ENCODE measurements at regions not wholly inside any gene's neighbourhood (a gene's known extent, or its start where the extent isn't known, plus 50 kb on each side); places are given as distances from the start of the nearest gene placed in this dataset.
"Not testable (repeated sequence)": the region's sequence is repeated elsewhere in the genome, so short reads cannot be mapped to it uniquely, and the experiment has no call there.

DNA sequence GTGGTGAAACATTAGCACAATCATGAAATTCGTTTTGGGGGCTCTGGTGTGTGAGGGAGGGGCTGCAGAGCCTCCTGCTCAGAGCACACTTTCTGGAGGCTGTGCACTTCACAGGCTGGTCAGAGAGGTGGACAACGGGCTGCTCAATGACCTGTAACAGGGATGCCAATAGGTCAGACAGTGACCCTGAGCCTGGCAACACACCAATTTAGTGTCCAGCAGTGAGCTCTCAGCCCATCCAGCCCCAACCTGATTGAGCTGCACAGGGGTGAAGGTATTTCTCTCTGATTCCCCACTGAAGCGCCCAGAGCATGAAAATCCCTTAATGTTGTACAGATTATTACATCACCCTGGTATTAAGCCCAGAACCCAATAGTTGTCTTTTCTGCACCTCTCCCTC lies 191.3 kb upstream of the ZNF32 start:
- no peak for DNase-seq

DNA sequence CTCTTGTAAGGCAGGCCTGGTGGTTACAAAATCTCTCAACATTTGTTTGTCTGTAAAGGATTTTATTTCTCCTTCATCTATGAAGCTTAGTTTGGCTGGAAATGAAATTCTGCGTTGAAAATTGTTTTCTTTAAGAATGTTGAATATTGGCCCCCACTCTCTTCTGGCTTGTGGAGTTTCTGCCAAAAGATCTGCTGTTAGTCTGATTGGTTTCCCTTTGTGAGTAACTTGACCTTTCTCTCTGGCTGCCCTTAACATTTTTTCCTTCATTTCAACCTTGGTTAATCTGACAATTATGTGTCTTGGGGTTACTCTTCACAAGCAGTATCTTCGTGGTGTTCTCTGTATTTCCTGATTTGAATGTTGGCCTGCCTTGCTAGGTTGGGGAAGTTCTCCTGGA lies 186.1 kb upstream of the ZNF32 start:
- DNase-seq: not testable (repeated sequence)

DNA sequence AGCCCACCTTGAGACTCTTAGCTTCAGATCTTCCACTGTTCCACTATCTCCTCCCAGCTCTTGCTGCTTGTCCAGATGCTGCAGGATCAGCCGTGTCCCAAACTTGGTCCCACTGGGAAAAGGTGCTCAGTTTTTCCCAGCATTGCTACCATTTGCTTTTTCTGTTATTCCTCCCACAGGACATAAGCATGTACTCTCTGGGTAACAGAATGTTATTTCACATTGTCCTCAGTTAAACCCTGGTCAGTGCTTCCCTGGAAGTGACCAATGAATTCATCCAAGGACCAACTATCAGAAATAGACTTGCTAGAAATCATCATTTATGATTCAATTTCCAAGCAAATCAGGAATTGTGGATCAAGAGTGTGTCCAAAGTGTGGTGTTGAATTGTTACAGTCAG lies 179.2 kb upstream of the ZNF32 start:
- no peak for DNase-seq

DNA sequence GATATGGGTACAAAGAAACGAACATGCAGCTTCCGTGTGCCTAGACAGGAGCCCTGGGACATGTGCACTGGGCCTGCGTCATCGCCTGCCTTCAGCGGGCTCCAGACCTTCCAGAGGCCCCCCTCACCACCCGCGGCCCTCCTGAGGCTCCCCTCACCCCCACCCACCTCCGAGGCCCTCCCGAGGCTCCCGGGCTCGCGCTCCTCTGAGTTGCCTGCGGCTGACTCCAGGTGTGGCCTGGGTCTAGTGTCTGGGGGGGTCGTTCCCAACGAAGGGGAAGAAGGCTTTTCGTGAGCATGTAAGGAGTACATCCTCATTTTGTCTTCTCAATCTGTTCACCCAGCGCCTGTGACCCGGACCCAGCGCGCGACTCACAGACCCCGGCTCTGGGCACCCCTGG lies 177.3 kb upstream of the ZNF32 start:
- DNase-seq: no peak

DNA sequence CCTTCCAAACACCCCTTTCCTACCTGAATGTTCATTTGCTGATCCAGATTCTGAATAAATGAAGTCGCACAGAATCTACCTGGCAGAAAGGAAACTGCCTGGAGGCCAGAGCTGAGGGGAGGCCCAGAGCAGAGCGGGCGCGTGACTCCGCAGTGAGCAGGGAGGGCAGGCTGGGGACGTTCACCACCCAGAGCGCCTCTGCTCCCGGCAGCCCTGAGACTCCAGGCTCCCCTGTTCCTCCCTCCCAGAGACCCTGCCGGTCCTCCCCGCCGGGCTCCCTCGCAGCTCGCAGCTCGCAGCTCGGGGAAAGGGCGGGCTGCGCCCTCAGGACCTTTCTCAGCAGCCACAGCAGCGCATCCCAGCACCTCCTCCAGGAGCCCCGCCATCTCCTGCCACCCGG lies 176.7 kb upstream of the ZNF32 start:
- no peak for DNase-seq

- no peak for DNase-seq
Observed at GRCh38 chr10:43824934-43825333, 176.3 kb upstream of the ZNF32 start.

- no peak for DNase-seq
Observed at GRCh38 chr10:43822631-43823580, 174.2 kb upstream of the ZNF32 start.

DNA sequence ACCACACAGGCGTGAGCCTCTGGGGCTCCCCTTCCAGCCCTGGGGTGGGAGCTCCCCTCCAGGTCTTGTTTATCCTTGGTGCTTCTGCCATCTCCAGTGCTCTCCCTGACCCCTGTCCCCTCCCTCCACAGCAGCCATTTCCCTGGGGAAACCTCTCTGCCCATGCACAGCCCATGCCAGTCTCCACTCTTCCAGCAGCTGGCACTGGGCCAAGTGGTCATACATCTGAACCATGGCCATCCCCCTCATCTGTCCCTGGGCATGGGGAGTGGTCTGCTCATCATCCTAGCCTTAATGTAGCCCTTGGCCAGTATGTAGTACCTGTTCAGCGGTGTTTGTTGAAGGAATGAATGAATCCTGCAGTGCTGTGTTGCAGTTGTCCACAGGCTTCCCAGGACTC lies 172.4 kb upstream of the ZNF32 start:
- no peak for DNase-seq

GRCh38 chr10:43820663-43821062 lies 172.0 kb upstream of the ZNF32 start:
- no peak for DNase-seq

DNA sequence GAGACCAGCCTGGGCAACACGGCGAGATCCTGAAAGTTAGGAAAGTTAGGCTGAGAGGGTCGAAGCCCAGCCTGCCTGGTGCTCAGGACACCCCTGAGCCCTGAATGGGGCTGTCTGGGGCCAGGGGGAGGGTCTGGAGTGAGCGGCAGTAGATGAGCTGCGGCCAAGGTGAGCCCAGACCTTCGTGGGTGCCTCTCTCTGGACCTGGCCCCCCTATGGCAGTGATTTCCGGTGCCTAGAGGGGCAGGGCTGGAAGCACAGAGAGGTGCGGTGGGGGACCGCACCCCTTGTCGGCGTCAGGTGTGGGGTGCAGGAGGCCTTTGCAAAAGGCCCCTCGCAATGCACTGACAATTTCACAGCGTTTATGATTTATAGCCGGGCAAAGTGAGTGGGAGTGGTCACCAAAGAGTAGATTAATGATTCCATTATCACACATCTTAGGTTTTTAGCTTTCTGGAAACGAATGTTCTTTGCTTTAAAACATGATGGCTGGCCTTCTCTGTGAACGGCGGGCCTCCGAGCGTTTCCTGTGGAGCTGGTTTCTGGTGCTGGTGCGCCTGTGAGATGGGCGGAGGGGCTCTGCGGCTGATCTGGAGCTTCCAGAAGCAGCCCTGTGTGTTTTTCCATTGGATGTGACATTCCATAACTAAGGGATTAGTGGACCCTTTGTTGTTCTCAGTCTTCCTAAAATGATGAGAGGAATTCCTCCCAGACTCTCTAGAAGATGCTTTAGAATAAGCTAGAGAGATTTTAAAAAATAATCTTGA lies 171.0 kb upstream of the ZNF32 start:
- no peak for DNase-seq

DNA sequence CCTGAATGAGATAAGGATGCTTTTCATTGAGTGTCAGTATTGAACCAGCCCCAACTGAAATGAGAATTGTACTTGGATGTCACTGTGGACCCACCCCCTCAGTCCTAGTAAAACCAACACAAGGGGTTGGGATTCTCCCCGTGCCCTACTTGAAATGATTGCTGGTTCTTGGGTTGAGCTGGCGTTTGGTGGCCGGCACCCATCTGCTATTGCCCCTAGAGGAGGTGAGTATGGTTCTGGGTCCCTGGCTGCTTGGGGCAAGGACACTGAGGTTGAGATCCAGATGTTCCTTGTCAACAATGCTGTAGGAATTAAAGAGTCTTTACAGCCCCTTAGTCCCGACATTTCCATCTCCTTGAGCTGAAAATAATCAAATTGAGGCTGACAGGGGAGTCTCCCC lies 170.0 kb upstream of the ZNF32 start:
- DNase-seq: no peak

DNA sequence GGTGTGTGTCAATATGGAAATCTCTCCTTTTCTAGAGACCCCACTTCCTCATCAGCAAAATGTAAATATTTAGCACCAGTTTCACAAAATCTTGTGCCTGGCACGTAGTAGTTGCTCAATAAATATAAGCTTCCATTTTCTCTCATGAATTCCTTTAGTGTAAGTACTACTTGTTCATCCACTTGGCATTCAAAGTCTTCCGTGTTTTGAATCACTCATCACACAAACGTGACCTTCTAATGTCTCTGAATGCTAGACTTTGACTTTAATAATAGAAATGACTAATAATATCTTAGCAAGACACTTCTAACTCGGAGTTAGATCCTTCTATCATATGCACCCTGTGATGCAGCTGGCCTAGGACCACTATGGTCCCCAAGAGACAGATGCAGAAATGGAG lies 168.7 kb upstream of the ZNF32 start:
- DNase-seq: no peak

DNA sequence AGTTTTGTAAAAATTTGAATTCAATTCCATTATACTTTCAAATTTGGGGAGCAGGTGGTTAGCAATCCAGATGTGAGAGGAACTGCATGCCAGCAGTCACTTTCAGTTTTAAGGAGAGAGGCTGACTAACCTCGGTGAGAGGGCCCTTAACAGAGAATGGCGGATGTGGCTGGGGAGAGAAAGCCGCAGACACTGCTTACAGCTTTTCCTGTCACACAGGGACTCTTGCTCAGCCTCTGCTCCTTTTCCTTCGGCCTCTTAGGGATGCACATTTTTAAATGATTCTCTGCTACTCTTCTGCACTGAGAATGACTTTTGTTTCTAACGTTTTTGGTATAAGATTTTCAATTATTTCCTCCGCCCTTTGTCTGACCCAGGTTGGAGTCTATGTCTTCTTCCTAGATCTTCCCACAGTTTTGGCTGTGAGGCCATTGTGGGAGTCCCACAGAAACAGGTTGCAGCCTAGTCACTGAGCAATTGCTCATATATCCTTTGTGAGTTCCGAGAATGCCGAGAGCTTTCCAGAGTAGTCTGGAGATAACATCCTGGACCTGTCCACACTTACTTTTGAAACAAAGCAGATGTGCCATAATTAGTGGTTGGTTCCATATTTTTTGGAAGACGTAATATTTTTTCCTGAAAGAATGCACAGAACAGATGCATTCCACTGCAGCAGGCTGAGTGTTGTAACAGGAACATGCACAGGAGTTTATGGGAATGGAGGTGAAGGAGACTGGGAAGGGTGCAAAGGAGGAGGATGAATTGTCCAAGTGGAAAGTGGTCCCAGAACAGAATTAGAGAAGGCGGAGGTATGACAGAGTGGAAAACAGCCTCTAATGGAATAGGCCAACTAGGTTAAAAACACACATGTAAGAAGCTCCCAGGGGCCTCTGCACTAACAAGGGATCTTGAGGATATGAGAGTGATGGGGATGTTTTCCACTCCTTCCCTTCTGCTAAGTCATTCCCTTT lies 168.0 kb upstream of the ZNF32 start:
- DNase-seq: peak; percentile 31 to 80 (median 49)

GRCh38 chr10:43815181-43815885 lies 166.7 kb upstream of the ZNF32 start:
- no peak for DNase-seq

DNA sequence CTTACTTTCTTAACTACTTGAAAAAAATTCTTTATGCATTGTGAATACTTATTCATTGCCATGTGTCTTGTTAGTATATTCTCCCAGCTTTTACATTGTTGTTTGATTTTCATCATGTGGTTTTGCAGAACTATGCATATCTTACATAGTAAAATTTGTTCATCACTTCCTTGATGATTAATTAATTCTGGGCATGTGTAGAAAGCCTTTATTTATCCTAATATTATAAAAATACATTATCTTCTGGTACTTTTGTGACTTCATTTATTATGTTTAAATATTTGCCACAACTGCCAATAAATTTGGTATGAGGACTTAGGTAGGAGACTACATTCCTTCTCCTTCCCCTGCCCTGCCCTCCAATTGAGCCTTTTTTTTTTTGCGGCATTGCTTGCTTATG lies 166.0 kb upstream of the ZNF32 start:
- DNase-seq: no peak

DNA sequence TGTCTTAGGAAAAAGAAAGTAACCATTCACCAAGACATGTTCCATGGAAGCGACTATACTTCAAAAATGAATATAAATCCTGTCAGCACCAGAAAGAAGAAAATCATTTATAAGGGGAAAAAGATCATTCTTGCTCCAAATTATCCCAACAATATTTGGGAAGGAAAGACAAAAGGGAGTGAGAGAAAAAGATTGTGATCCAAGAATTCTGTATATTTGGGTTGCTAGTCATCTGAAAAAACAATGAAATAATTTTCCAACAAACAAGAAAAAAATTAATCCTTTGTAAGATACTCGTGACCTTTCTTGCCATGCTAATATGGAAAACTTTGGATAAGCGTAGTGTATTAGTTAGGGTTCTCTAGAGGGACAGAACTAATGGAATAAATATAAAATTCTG lies 163.2 kb upstream of the ZNF32 start:
- DNase-seq: no peak

DNA sequence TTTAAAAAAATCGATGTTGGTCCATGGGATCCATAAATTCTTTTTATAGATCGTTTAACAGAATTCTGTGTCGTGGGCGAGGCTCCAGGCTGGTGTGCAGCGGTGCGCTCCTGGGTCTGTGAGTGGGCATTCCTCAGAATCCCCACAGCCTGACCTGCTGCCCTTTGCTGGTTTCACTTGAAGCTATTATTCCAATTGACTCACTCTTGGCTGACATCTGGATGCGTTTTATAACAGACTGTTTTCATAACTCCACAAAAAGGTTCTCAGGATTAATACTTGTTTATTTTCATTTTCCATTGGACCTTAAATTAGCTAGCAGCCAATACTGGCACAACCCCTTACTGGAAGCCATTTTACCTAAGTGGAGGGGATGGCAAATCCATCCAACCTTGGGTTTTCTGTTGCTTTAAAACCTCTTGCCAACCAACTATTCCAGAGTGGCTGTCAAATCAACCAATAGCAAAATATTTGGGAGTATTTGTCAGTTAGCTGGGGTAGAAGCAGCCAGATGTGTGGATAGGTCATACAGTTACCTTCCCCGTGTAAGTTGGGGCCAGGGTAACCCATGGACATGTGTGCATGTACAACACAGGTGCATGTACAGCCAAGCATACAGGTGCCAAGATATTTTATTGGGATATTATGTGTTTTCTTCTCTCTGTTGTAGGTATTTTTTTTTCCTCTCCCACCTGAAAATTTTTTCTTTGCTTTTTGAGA lies 160.7 kb upstream of the ZNF32 start:
- DNase-seq: no peak

DNA sequence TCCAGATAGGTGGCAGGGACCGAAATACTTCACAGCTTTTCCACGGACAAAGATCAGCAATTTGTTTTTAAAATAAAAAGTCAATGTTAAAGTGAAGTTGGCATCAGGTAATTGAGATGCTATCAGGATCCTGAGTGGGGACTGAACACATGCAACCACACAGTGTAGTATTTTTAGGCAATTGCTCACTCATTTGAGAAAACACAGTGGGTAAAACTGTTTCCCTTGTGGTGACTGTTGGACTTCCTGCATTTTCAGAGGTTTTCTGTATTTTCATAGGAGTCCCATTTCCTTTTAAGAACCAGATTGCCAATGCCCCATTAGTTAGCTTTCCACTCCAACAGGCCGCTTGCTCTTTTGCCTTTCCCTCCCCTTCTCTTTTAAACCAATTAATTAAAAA lies 159.5 kb upstream of the ZNF32 start:
- DNase-seq: peak in 1 of 5 donors; percentile 38

- no peak for DNase-seq
Observed at GRCh38 chr10:43806831-43807640, 158.4 kb upstream of the ZNF32 start.

DNA sequence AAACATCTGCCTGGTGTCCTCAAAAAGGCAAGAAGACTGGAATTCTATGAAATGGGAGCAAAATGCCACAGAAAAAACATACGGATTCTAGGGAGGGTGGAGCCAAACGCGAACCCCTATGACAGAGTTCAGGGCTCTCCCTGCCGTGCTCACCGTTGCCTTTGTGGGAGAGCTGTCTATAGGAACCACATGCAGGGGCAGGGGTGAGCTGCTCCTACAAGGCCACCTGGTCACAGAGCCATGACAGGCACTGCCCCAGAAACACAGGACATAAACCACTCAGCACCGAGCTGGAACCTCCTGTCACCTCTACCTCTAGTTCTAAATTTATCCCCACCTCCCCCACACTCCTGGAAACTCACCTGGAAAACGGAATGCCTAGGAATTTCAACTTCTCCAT lies 155.1 kb upstream of the ZNF32 start:
- DNase-seq: no peak
